ENCODE measurements at regions not wholly inside any gene's neighbourhood (a gene's known extent, or its start where the extent isn't known, plus 50 kb on each side); places are given as distances from the start of the nearest gene placed in this dataset.

- TF ChIP-seq TCF12 (IDR thresholded peaks at IDR 0.05; ENCODE audit: low read depth) (no peak), REST (IDR thresholded peaks at IDR 0.05; ENCODE audit: low read depth) (no peak), CREB1 (IDR thresholded peaks at IDR 0.05; ENCODE audit: low read depth) (no peak), FOXM1 (IDR thresholded peaks at IDR 0.05; ENCODE audit: borderline replicate concordance, low read depth) (no peak), TAF1 (IDR thresholded peaks at IDR 0.05; ENCODE audit: low read depth) (no peak), TEAD4 (IDR thresholded peaks at IDR 0.05) (no peak), YY1 (IDR thresholded peaks at IDR 0.05; ENCODE audit: low read depth) (no peak), MAX (IDR thresholded peaks at IDR 0.05) (no peak), EP300 (IDR thresholded peaks at IDR 0.05; ENCODE audit: borderline replicate concordance) (no peak), USF1 (IDR thresholded peaks at IDR 0.05) (no peak), RAD21 (IDR thresholded peaks at IDR 0.05; ENCODE audit: low read depth) (no peak), EGR1 (IDR thresholded peaks at IDR 0.05) (no peak), ZBTB7A (IDR thresholded peaks at IDR 0.05; ENCODE audit: low read depth) (no peak), CEBPB (IDR thresholded peaks at IDR 0.05) (no peak), NFIC (IDR thresholded peaks at IDR 0.05) (no peak)
These were observed 52.4 kb upstream of the TRIO start for GRCh38 chr5:14090755-14091154.

GRCh38 chr5:14090290-14090689 is 52.9 kb upstream of the TRIO start:
- no peak for TF ChIP-seq RAD21 (IDR thresholded peaks at IDR 0.05; ENCODE audit: low read depth)
- no peak for TF ChIP-seq CEBPB (IDR thresholded peaks at IDR 0.05)
- no peak for TF ChIP-seq TCF12 (IDR thresholded peaks at IDR 0.05; ENCODE audit: low read depth)
- no peak for TF ChIP-seq YY1 (IDR thresholded peaks at IDR 0.05; ENCODE audit: low read depth)
- no peak for TF ChIP-seq TAF1 (IDR thresholded peaks at IDR 0.05; ENCODE audit: low read depth)
- TF ChIP-seq NFIC (IDR thresholded peaks at IDR 0.05): no peak
- TF ChIP-seq REST (IDR thresholded peaks at IDR 0.05; ENCODE audit: low read depth): no peak
- no peak for TF ChIP-seq EGR1 (IDR thresholded peaks at IDR 0.05)
- TF ChIP-seq TEAD4 (IDR thresholded peaks at IDR 0.05): no peak
- no peak for TF ChIP-seq CREB1 (IDR thresholded peaks at IDR 0.05; ENCODE audit: low read depth)

GRCh38 chr5:14089198-14089597 is 53.9 kb upstream of the TRIO start:
- no peak for TF ChIP-seq USF1 (IDR thresholded peaks at IDR 0.05)
- no peak for TF ChIP-seq REST (IDR thresholded peaks at IDR 0.05; ENCODE audit: low read depth)
- TF ChIP-seq TEAD4 (IDR thresholded peaks at IDR 0.05): no peak

- no peak for TF ChIP-seq NFIC (IDR thresholded peaks at IDR 0.05)
- no peak for TF ChIP-seq USF1 (IDR thresholded peaks at IDR 0.05)
- no peak for TF ChIP-seq TCF12 (IDR thresholded peaks at IDR 0.05; ENCODE audit: low read depth)
- no peak for TF ChIP-seq EP300 (IDR thresholded peaks at IDR 0.05; ENCODE audit: borderline replicate concordance)
- no peak for TF ChIP-seq YY1 (IDR thresholded peaks at IDR 0.05; ENCODE audit: low read depth)
- no peak for TF ChIP-seq REST (IDR thresholded peaks at IDR 0.05; ENCODE audit: low read depth)
- TF ChIP-seq FOXM1 (IDR thresholded peaks at IDR 0.05; ENCODE audit: borderline replicate concordance, low read depth): no peak
- TF ChIP-seq CREB1 (IDR thresholded peaks at IDR 0.05; ENCODE audit: low read depth): no peak
- no peak for TF ChIP-seq ZBTB7A (IDR thresholded peaks at IDR 0.05; ENCODE audit: low read depth)
- no peak for TF ChIP-seq CEBPB (IDR thresholded peaks at IDR 0.05)
- TF ChIP-seq TEAD4 (IDR thresholded peaks at IDR 0.05): no peak
- no peak for TF ChIP-seq RAD21 (IDR thresholded peaks at IDR 0.05; ENCODE audit: low read depth)
- TF ChIP-seq EGR1 (IDR thresholded peaks at IDR 0.05): no peak
- no peak for TF ChIP-seq TAF1 (IDR thresholded peaks at IDR 0.05; ENCODE audit: low read depth)
- TF ChIP-seq MAX (IDR thresholded peaks at IDR 0.05): no peak
These were observed 56.9 kb upstream of the TRIO start for GRCh38 chr5:14086261-14086660.

All from Ishikawa (cell line).